Panc1 (cell line): ENCODE measurements at regions not wholly inside any gene's neighbourhood (a gene's known extent, or its start where the extent isn't known, plus 50 kb on each side); places are given as distances from the start of the nearest gene placed in this dataset.
"Not testable (repeated sequence)": the region's sequence is repeated elsewhere in the genome, so short reads cannot be mapped to it uniquely, and the experiment has no call there.

Source experiments
- ATAC-seq: fragments of 200-7000 bp; cut with Tn5 transposase; 2 replicates; pipeline ENCODE4 v1.9.1; 2020; ENCODE audit warnings: mild to moderate bottlenecking, moderate library complexity
- BruUV-seq: library from RNA; stranded (reverse); fragments of 400-500 nt; replicated peaks from 2 replicates; lab custom pipeline; 2021; lab: Mats Ljungman, UMichigan
- CTCF ChIA-PET: fragments of 300-600 bp; sonication (Branson Sonifier 250); formaldehyde crosslinking; loops from one replicate; lab custom pipeline; 2022; ENCODE audit warnings: antibody characterized with exemption; lab: Charles Lee
- POLR2A ChIA-PET: fragments of 300-600 bp; sonication (Branson Sonifier 250); formaldehyde crosslinking; loops from one replicate; lab custom pipeline; 2022; ENCODE audit warnings: antibody characterized with exemption; lab: Charles Lee
- DNase-seq: peaks from one replicate; pipeline ENCODE4 v3.0.0-alpha.2; 2010; ENCODE audit warnings: low read depth, low spot score
- H3K27ac ChIP-seq: 2 replicates; pipeline ENCODE4 v1.5.1; 2011; ENCODE audit warnings: mild to moderate bottlenecking, low read length, inconsistent platforms
- H3K27me3 ChIP-seq: fragments of 200-500 bp; sonication (Bioruptor generic); 2 replicates; pipeline ENCODE4 v1.6.0; 2014; ENCODE audit warnings: low read length, inconsistent platforms; ENCODE audit not compliant: control insufficient read depth, insufficient read depth
- H3K36me3 ChIP-seq: fragments of 200-500 bp; sonication (Bioruptor generic); 2 replicates; pipeline ENCODE4 v1.5.1; 2014; ENCODE audit warnings: inconsistent platforms, mild to moderate bottlenecking, low read length, moderate library complexity; ENCODE audit not compliant: control insufficient read depth, insufficient read depth
- H3K4me1 ChIP-seq: 2 replicates; pipeline ENCODE4 v1.5.1; 2011; ENCODE audit warnings: inconsistent platforms, mild to moderate bottlenecking, low read length, moderate library complexity; ENCODE audit not compliant: control insufficient read depth, insufficient read depth
- H3K4me3 ChIP-seq, 2 experiments: 2 replicates each; pipeline ENCODE4 v1.5.1; 2011 to 2012; ENCODE audit warnings: low read depth in 2 of 2, low read length in 2 of 2, mild to moderate bottlenecking in 2 of 2, inconsistent platforms in 1 of 2, moderate library complexity in 1 of 2
- H3K9me3 ChIP-seq: fragments of 200-500 bp; sonication (Bioruptor generic); 2 replicates; pipeline ENCODE4 v1.5.1; 2014; ENCODE audit warnings: low read depth, mild to moderate bottlenecking, inconsistent platforms, low read length, moderate library complexity; ENCODE audit not compliant: control insufficient read depth, insufficient read depth
- POLR2AphosphoS5 ChIP-seq: IDR thresholded peaks from 2 replicates; pipeline ENCODE4 v1.6.1; 2012; ENCODE audit warnings: mild to moderate bottlenecking, low read depth, low read length, moderate library complexity
- SIN3A ChIP-seq: IDR thresholded peaks from 2 replicates; pipeline ENCODE4 v1.6.1; 2012; ENCODE audit warnings: low read depth, mild to moderate bottlenecking, low read length, moderate library complexity, borderline replicate concordance; ENCODE audit not compliant: insufficient read depth
- TCF7L2 ChIP-seq: IDR thresholded peaks from 2 replicates; pipeline ENCODE4 v1.6.1; 2011; ENCODE audit warnings: mild to moderate bottlenecking, low read depth, low read length, inconsistent platforms
- in situ Hi-C: cut with HindIII; loops from 2 replicates; pipeline ENCODE4 v1.10.0; 2016; ENCODE audit warnings: low sequenced_read_pairs, low pct_unique_long_range_greater_than_20kb
- intact Hi-C: fragments of 100-400 bp; cut with micrococcal nuclease; formaldehyde crosslinking; loops from one replicate; pipeline ENCODE4 v1.10.0; 2022; ENCODE audit not compliant: unreplicated experiment
- TF ChIP-seq, protein P1 (sequence below), 2 experiments: IDR thresholded peaks; 2 replicates each; pipeline ENCODE4 v1.6.1; 2011 to 2012; ENCODE audit warnings: low read depth in 2 of 2, control low read depth in 1 of 2, low read length in 1 of 2, mild to moderate bottlenecking in 1 of 2, moderate library complexity in 1 of 2; ENCODE audit not compliant: insufficient read depth in 1 of 2
- TF ChIP-seq, protein P2 (sequence below): fragments of 450-650 bp; IDR thresholded peaks from 2 replicates; pipeline ENCODE4 v1.5.1; 2017; ENCODE audit warnings: mild to moderate bottlenecking

DNA sequence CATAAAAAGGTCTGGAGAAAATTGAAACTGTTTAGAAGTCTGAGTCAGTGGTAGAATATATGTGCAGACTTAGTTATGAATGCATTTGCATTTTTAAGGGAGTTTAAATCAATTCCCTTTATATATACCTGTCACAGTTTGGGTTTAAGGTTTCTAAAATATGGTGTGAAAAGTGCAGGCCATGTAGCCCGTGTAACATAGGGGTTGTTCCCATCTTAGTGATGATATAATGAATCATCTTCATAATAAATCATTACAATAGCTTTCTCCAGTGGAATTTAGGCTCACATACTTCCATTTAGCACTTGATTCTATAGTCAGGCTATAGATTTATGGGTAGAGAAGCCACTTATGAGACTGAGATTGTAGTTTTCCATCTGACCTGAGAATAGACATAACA is 1162.4 kb downstream of the SLC16A7 start:
- no TSS peak for BruUV-seq
- H3K27ac ChIP-seq = no peak overlapping the region
- ChIA-PET POLR2A (no interaction called here), CTCF (no interaction called here)
- no peaks in the 10 kb centered on the region for H3K9me3 ChIP-seq
- TF ChIP-seq TCF7L2 (no peak), SIN3A (no peak), POLR2AphosphoS5 (no peak)
- TF ChIP-seq, protein P1, sequence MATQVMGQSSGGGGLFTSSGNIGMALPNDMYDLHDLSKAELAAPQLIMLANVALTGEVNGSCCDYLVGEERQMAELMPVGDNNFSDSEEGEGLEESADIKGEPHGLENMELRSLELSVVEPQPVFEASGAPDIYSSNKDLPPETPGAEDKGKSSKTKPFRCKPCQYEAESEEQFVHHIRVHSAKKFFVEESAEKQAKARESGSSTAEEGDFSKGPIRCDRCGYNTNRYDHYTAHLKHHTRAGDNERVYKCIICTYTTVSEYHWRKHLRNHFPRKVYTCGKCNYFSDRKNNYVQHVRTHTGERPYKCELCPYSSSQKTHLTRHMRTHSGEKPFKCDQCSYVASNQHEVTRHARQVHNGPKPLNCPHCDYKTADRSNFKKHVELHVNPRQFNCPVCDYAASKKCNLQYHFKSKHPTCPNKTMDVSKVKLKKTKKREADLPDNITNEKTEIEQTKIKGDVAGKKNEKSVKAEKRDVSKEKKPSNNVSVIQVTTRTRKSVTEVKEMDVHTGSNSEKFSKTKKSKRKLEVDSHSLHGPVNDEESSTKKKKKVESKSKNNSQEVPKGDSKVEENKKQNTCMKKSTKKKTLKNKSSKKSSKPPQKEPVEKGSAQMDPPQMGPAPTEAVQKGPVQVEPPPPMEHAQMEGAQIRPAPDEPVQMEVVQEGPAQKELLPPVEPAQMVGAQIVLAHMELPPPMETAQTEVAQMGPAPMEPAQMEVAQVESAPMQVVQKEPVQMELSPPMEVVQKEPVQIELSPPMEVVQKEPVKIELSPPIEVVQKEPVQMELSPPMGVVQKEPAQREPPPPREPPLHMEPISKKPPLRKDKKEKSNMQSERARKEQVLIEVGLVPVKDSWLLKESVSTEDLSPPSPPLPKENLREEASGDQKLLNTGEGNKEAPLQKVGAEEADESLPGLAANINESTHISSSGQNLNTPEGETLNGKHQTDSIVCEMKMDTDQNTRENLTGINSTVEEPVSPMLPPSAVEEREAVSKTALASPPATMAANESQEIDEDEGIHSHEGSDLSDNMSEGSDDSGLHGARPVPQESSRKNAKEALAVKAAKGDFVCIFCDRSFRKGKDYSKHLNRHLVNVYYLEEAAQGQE (IDR thresholded peaks at IDR 0.05; ENCODE audit: insufficient read depth in 1 of 2, low read depth in 2 of 2, low read length in 1 of 2) = no peak
- TF ChIP-seq, protein P2, sequence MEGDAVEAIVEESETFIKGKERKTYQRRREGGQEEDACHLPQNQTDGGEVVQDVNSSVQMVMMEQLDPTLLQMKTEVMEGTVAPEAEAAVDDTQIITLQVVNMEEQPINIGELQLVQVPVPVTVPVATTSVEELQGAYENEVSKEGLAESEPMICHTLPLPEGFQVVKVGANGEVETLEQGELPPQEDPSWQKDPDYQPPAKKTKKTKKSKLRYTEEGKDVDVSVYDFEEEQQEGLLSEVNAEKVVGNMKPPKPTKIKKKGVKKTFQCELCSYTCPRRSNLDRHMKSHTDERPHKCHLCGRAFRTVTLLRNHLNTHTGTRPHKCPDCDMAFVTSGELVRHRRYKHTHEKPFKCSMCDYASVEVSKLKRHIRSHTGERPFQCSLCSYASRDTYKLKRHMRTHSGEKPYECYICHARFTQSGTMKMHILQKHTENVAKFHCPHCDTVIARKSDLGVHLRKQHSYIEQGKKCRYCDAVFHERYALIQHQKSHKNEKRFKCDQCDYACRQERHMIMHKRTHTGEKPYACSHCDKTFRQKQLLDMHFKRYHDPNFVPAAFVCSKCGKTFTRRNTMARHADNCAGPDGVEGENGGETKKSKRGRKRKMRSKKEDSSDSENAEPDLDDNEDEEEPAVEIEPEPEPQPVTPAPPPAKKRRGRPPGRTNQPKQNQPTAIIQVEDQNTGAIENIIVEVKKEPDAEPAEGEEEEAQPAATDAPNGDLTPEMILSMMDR = no peak
- ATAC-seq (no peak), DNase-seq (no peak)
- intact Hi-C loops (no loop called here), in situ Hi-C loops (no loop called here)
- H3K27me3 ChIP-seq = no peaks in the 10 kb centered on the region
- no peaks in the 10 kb centered on the region for H3K36me3 ChIP-seq
- H3K4me3 ChIP-seq = no peak overlapping the region
- H3K4me1 ChIP-seq = no peaks in the 10 kb centered on the region

DNA sequence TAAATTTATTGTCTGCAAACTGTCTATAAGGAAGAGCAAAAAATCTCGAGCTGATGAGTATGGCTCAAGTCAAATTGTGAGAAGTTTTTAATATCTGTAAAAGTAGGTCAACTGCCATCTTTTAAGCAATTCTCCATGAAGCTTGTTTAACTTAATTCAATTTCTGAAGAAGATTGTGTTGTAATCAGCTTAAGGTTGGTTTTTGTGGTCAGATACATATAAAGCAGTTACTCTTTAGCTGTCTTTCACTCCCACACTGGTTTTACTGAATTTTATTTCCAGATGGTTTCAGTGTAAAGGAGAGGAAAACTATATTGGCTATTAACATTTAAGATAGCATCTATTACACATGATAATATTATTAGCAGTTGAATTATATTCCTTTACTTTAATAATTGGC is 1165.1 kb downstream of the SLC16A7 start:
- H3K27ac ChIP-seq = no peak overlapping the region
- intact Hi-C loops = no loop called here
- no peaks in the 10 kb centered on the region for H3K27me3 ChIP-seq
- H3K9me3 ChIP-seq = no peaks in the 10 kb centered on the region
- BruUV-seq = no TSS peak
- ChIA-PET POLR2A (no interaction called here), CTCF (no interaction called here)
- no peak for ATAC-seq
- TF ChIP-seq, protein P2 = no peak
- TF ChIP-seq SIN3A (no peak), POLR2AphosphoS5 (no peak), TCF7L2 (no peak)
- TF ChIP-seq, protein P1 (IDR thresholded peaks at IDR 0.05; ENCODE audit: insufficient read depth in 1 of 2, low read depth in 2 of 2, low read length in 1 of 2) = no peak
- H3K4me1 ChIP-seq = no peaks in the 10 kb centered on the region
- H3K36me3 ChIP-seq = no peaks in the 10 kb centered on the region
- in situ Hi-C loops = no loop called here
- no peak for DNase-seq
- no peak overlapping the region for H3K4me3 ChIP-seq

DNA sequence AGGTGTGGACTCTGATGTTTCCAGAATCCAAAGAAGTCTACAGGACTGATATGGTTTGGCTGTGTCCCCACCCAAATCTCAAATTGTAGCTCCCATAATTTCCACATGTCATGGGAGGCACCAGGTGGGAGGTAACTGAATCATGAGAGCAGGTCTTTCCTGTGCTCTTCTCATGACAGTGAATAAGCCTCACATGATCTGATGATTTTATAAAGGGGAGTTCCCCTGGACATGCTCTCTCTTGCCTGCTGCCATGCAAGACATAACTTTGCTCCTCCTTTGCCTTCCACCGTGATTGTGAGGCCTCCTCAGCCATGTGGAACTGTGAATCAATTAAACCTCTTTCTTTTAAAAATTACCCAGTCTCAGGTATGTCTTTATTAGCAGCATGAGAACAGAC is 1205.3 kb downstream of the SLC16A7 start:
- H3K36me3 ChIP-seq, H3K4me3 ChIP-seq, H3K27ac ChIP-seq, in situ Hi-C loops, H3K4me1 ChIP-seq, H3K9me3 ChIP-seq, CTCF ChIA-PET, DNase-seq, ATAC-seq, H3K27me3 ChIP-seq, POLR2A ChIA-PET, BruUV-seq: not testable (repeated sequence)
- intact Hi-C loops = loop anchor here (10.0 kb wide), 1 partner anchor 184 kb away; no protein-coding TSS in a partner anchor
